Activated CD4-positive, alpha-beta T cell treated with anti-CD3 and anti-CD28 coated beads for 48 hours (primary cell): ENCODE measurements at regions not wholly inside any gene's neighbourhood (a gene's known extent, or its start where the extent isn't known, plus 50 kb on each side); places are given as distances from the start of the nearest gene placed in this dataset.

Source experiments
- DNase-seq: peaks from one replicate; pipeline ENCODE4 v3.0.0-alpha.2; 2020

DNA sequence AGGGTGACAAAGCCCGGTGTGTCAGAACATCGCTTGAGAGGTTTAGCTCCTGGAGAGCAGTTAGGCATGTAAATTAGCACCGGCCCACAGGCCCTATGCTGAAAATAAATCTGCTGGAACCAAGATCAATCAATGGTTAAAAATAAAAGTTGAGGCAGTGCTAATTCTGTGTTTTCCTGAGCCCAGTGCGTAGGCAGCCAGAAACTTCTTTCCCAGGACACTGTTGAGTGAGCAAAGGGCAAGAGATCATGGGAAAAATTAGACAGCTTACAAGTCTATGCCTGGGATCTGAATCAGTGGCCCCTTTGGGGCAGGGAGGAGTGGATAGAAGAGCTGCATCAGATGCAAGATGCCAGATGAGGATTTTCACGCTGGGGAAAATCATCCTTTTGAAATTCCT lies 539.2 kb downstream of the BUD13 start:
- no peak for DNase-seq

DNA sequence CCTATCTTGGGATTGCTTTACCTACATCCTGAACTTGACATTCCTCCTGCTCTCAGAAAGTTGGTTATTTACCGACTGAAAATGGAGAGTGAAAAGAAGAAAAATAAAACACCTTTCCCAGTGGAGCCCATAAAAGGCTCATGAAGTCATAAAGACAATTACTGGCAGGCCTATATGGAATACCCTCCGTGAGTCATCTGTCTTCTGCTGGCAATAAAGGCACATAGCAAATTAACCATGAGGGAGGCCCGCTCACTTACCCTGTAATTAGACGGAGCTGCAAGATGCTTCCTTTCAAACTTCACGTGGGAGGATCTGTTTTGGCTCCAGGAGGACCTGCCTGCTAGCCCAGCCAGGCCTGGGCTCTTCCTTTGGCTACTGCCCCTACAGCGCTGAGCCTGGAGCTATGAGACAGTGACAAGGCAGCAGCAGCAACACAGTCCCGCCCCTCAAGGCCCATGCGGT lies 540.4 kb downstream of the BUD13 start:
- DNase-seq = no peak

DNA sequence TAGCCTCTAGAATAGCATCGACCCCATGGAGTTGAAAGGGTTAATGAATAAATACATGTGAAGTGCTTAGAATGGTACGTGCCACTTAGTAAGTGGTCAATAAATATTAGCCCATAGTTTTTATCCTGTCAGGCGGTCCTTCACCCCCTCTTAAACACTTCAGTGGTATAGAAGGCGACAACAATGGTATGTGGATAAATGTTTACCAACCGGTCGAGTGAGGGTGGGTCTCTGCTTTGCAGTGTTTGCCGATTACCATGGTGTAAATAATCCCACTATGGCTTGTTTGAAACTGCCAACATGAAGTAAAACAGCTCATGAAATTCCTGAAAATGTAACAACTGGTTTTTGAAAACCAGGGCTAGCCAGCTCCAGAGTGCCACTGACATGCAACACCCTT lies 541.2 kb downstream of the BUD13 start:
- DNase-seq = no peak

DNA sequence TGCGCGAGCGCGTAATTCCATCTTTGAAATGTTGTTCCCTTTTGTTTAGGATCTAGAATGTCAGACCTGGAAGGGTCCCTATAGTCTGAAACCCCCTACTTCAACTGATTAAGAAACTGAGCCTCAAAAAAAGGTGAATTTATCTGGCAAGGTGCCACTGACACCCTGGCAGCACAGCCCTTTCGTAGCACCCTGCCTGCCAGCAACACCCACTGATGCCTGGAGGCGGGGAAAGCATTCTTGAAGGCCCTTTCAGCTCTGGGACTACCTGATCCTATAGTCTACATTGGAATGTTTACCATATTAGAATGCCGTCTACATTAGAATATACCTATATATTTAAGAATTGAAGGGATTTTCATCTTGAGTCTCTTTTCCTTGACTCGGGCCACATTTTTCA lies 542.3 kb downstream of the BUD13 start:
- DNase-seq = no peak

DNA sequence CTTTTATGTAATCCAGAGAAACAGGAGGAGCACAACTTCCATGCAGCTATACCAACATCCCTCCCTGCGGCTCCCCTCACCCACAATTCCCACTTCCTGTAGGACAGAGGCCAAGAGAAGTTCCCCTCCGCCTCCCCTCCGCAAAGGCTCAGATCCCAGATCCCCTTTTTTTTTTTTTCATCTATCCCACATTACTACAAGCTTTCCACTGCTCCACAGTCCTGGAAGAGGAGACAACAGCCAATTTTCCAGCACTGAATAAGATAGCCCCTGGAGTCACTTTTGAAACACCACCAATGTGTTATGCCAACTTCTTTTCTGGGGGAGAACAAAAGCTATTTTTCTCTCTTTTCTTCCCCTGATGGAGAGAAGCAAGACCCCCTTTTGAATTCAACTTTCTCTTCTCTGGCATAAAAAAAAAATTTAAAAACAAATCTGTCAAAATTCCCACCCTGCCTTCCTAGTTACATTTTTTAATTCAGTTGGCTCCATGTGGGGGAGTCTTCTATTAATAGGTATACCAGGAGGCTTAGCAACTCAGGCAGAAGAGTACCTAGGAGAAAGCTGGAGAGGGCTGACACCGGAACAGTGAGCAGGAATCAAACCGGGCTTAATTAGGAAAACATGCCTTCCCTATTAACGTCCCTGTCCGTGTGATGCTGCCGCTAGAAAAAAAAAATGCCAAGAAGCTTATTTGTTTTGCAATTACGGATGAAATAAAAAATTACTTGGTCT lies 543.4 kb downstream of the BUD13 start:
- no peak for DNase-seq

DNA sequence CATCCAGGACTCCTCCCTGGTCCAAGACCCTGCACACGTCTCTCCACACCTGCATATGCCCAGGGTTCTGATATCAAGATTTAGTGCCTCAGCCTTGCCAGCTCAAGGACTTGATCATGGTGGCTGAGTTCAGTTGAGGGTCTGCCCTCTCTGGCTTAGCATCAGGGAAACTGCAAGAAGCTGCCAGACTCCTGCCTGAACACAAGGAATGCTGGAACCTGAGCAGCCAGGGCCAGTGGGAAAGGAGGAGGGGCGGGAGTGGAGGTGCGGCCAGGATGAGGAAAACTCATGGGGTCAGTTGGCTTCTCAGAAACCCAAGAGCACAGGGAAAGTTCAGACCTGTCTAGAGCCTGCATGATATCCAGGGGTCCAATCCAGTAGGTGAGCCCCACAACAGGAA lies 546.1 kb downstream of the BUD13 start:
- no peak for DNase-seq

DNA sequence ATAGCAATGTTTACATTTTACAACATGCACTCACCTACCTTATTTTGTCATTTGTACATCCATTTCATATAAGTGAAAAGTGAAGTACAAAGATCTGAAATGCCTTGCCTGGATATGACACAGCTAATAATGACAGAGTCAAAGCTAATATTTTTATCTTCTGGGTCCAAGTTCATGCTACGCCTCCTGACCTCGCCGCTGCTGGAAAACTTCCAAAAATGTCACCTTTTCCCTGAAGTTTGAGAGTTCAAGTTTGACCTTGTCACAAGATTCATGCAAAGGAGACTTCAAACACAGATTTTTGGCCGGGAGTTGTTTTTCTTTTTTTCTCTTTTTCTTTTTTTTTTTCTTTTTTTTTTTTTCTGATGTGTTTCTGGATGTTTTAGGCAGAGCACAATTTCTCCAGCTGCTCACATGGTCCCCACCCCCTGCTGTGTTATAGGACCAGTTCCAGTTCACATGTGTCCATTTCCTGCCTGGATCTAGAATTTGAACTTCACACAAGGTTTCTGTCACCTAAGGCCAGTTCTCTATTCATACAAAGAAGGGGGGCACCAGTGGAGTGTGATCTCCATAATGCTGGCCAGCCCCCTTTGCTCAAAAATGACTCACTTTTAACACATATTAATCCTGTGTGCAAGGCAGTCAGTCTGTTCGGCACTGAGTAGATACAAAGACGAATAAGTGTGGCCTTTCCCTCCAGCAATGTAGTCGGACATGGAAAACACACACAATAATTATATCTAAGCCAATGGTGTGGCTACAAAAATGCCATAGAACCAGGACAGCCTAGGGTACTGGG lies 546.8 kb downstream of the BUD13 start:
- no peak for DNase-seq

DNA sequence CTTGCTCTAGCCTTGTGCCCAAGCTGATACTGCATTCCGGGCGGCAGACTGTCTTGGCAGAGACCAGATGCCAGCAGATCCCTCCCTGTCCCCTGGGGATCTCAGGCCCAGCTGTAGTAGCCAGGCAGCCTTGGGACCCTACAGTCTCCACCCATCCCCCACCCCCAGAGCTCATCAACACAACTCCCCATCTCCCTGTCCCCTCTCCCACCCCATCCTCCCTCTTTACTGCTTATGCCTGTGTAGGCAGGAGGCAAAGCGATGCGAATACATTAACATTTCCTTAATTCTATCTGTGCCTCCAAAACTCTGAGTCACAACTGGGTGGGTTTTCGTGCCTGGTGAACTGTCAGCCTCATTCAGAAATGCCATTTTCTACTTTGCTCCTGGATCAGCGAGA lies 547.6 kb downstream of the BUD13 start:
- DNase-seq = no peak

DNA sequence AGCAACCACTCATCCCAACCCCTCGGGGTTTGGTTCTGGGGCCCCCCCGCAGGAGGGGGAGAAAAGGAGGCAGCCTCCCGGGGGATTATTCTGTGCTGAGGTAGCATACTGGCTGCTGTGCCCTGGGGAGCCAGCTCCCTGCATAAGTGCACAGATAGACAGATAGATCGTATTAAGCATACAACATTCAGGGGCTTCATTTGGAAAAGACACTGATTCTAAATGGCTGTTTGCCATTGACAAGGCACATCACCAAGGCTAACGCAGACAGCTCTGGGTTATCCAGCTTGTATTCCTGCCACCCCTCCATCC lies 547.9 kb downstream of the BUD13 start:
- no peak for DNase-seq

DNA sequence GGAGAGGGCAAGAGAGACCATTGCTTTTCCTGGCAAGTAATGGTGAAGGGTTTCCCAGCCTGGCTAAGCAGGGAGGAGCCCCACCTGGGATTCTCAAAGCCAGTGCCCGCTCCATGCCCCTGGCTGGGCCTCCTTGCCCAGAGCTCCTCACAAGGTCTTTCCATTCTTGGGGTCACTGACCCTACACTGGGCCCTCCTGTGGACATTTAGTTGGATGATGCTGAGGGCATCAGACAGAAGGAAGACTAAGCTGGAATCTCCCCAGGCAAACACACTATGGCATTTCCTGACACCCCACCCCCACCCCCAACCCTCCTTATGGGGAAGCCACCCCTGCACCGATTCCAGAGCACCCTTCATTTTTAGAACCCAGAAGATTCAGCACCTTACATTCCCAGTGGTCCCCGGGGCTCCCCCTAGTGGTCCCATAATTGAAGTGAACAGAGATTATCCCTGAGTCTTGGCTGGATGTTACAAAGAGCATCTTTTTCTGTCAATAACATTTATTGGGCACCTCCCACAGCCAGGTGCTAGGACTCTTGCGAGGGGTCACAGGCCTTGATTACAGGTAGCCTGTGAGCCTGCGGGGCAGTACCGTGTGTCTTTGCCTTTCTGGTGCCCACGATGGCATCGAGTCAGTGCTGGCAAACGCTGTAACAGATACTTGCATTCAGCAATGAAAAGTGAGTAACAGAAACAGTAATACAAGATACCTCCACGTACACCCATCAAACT lies 548.5 kb downstream of the BUD13 start:
- peak; percentile 60 for DNase-seq

DNA sequence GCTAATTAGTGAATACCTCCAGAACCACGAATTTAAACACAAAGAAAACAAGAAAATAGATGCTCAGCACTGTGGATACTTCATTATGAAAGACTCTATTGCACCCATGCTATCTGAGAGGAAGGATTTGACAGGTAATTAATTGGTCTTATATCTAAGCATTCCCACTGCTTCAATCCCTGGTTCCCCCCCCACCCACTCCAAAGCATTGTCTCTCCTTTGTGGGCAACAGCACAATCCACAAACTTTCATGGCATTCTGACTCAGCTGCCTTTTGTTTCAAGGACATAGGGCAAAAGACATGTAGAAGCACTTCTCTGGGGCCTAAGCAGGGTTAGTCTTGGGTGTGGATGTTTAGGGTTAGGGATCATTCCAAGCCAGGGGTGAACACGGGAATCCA lies 551.4 kb downstream of the BUD13 start:
- no peak for DNase-seq

DNA sequence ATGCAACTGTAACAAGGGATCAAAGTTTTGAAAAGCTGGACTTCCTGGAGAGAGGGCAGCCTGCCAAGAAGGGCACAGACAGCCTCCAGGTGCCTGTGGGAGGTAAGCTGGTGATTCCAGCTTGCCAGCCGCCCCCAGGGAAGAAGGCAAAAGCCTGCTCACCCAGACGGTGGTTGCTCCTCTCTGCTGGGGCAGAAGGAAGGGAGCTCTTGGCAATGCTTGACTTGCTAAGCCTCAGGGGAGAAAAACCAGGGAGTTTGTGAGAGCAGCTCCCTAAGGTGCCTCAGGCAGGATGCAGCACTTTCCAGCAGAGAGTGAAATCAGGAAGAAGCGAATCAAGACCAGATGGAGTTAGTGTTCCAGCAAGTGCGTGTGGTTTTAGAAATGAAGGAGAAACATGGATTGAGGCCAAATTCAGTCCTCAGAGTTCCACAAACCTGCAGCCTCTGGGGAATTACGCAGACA lies 553.6 kb downstream of the BUD13 start:
- no peak for DNase-seq

DNA sequence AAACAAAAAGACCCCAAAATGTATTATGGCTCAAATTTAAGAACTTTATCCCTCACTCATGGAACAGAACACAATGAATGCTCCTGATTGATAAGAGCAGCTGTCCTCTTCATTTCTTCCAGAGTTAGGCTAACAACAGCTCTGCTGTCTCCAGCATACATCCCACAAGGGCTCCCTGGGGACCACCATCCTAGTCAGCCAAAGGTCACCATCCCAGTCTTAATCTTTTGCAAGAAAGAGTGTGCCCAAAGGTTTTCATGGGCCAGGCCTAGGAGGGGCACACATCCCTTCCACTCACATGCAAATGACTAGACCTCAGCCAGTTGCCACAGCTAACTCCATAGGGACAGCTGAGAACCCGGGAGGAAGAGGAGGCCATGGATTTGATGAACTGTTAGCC lies 555.3 kb downstream of the BUD13 start:
- no peak for DNase-seq

DNA sequence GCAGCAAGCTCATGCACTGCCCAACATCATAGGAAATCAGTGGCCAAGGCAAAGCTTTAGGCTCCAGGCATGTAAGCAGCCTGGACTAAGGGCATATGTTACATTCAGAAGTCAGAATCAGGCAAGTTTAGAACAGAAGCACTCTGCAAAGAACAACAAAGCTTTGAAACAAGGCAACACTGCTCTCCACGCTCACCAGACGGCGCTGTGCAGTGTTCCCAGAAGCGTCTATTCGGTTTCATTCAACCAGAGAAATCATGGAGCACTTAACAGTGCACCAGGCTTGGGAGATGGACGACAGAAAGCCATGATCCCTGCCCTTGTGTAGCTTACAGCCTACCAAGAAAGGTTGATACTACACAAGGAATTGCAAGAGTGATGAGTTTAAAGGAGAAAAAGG lies 555.8 kb downstream of the BUD13 start:
- peak; percentile 33 for DNase-seq

DNA sequence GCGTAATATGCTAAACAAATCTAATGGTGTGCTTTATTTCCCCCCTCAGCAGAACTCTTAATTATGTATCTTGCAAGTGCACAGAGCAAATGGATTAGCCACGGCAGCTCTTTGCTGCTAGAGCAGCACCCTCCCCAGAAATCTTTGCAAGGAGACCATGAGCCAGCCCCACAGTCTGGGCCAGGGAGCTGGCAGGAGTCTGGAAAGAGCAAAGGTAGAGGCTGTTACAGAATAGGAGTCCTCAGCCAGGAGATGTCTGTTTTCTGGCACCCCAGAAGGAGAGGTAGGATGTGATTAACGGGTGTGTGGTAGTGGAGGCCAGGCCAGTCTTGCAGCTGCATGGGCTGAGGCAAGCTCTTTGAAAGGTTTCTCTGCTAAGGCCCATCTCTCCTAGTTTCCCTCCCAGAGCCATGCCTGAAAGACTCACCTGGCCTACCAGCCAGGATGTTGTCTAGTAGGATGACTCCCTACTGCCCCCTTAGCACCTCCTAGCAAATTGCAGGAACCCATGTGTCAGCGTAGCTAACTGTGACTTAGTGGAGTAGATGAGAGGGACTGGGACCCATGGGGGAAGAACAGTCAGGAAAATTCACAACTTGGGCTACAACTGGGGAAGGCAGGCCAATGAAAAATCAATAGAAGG lies 557.2 kb downstream of the BUD13 start:
- no peak for DNase-seq

DNA sequence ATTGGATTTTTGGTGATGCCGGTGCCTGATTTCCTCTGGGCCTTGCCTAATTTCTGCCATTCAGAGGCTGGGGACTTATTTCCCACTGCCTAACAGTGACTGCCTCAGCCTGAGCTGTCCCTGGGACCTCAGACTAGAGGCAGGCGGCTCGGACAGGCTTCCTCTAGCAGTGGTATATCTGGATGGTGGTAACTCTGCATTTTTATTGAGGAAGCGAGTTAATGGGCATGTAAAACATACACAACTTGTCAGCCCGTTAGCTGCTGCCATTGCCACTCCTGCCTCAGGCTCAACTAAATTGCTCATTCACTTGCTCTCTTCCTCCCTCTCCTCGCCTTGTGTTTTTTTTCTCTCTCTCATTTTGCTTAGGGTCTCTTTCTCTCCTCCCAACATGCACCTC lies 561.6 kb downstream of the BUD13 start:
- no peak for DNase-seq

DNA sequence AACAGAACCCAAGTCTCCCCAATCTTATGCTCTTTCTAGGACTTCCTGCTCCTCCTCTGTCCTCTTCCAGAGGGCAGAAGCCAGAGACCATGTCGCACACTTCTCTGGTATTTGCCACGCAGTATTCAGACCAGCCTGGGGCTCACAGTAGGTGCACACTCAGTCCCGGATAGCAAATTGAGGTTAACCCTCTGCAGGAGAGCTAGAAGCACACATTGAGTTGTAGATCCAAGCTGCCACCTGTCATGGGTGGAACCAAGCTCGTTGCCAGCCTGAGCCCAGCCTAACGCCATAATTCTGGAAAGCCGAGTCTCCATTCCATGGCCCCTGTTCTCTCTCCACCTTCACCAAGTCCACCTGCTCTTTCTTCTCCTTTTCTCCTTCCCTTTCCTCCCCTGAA lies 562.1 kb downstream of the BUD13 start:
- DNase-seq = no peak

DNA sequence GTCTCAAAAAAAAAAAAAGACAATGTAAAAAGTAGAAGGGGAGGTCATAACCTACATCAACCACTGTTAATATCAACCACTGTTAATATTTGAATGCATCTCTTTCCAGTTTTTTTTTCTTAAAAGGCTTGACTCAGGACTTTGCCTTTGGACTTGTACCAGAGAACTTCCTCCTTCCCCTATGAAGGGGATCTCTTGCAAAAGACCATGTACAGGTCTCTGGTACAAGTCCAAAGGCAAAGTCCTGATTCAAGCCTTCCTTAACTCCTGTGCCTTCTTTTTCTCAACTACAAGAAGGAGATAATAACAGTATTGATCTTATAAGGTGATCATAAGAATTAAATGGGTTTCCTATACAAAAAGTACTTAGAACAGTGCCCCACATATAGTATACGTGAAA lies 563.5 kb downstream of the BUD13 start:
- no peak for DNase-seq

DNA sequence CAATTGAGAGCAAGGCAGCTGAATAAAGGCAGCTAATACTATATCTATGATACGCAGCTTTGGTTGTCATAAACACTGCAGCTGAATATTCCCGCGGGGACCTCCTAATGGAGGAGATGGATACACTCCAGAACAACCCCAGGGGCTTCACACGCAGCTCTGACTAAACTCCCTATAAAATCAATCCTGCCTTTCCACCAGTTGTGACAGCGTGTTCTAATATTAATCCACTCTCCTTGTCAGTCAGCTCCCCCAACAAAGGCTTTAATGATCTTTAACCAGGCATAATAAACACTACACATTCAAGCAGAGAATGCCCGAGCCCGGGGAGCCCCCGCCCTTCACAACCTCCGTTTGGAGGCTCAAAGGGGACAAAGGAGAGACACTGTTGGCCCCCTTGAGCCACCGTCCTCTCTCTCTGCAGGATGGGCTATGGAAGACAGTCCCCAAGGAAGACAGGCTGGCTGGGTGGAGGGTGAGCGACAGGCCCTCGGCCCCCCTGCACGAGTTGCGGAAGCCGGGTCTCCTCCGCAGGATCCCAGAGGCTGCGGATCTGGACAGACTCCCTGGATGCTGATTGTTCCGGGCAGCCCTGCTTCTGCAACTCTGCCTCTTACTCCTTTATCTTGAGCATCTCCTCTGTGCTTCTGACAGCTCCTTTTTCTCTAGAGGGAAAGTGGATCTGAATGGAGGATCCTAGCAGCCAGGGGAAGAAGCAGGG lies 565.2 kb downstream of the BUD13 start:
- DNase-seq = no peak

DNA sequence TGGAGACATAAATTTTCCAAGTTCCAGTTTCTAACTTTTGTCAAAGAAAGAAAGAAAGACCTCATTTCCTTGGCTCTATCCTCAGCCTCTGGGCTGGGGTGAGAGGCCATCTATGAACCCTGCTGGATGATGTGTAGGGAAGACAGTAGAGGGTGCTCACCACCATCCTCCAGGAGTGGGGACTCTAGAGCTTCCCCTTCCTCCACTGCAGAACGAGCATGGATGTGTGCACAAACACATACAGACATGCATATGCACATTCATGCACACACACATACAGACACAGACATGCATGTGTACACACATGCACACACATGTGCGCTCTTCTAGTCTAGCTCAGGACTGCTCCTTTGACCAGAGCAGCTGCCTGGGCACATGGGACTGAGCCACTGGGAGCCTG lies 565.8 kb downstream of the BUD13 start:
- DNase-seq = no peak

DNA sequence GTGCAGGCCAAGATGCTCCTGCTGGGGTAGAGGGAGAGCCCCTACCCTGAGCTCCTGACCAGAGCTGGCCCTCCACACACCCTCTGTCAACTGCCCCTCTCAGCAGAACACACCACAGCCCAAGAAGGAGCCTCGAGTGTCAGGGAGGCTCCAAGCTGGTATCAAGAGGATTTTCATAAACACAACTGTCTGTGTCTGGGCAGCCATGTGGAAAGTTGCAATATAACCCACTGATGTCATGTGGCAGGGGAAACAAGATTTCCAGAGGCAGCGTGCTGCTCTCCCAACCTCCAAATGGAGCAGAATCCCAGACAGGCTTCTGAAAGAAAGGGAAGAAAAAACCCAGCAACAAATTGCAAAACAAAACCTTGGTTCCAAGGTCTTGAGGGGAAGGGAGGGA lies 569.9 kb downstream of the BUD13 start:
- DNase-seq = no peak

DNA sequence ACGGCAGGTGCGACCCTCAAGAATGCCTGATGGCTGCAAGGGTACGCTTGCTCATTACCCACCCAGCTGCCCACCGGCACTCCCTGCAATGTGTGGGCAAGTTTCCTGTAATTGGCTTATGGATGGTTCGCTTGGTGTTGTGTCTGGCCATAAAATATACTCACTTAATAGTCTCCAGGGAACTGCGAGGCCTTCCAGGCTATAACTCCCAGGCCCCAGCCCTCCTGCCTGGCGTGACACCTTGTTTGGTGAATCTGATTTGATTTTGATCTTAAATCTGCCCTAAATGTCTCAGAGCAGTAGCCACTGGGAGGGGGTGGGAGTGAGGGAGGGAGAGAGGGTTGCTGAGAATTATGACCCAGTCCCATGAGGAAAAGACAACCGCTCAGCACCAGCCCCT lies 572.2 kb downstream of the BUD13 start:
- no peak for DNase-seq

DNA sequence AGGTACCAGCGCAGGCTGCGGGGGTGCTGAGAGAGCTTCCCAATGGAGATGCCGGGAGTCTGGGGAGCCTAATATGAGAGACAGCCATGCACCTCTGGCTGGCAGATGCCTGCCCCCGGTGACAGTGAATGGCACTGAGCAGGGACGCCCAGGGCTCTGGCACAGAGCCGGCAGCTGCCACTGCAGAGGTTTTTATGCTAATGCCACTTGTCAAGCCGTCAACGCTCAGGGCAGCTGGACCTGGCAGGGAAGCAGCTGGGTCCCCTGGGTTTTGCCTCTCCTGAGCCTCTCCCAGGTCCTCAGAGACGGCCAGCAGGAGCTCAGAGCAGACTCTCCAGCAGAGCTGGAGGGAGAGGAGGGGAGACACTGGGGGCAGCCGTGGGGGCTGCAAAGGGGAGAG lies 573.6 kb downstream of the BUD13 start:
- DNase-seq = no peak
